NCI-H510A (cell line): ENCODE measurements at regions not wholly inside any gene's neighbourhood (a gene's known extent, or its start where the extent isn't known, plus 50 kb on each side); places are given as distances from the start of the nearest gene placed in this dataset.

Source experiments
- DNase-seq: peaks from one replicate; lab custom pipeline; 2025; lab: John Stamatoyannopoulos, UW

- no peak for DNase-seq
Measured at GRCh38 chr10:83371696-83372490, 767.4 kb upstream of the GHITM start.

- no peak for DNase-seq
Measured at GRCh38 chr10:83372646-83373045, 766.7 kb upstream of the GHITM start.

- no peak for DNase-seq
Measured at GRCh38 chr10:83373671-83374070, 765.6 kb upstream of the GHITM start.

- no peak for DNase-seq
Measured at GRCh38 chr10:83374741-83375140, 764.6 kb upstream of the GHITM start.

- DNase-seq, result no peak
Measured at GRCh38 chr10:83375274-83375673, 764.0 kb upstream of the GHITM start.

- no peak for DNase-seq
Measured at GRCh38 chr10:83397806-83398205, 741.5 kb upstream of the GHITM start.

GRCh38 chr10:83410570-83410969, 728.7 kb upstream of the GHITM start:
- no peak for DNase-seq

- no peak for DNase-seq
Measured at GRCh38 chr10:83425306-83425705, 714.0 kb upstream of the GHITM start.

- no peak for DNase-seq
Measured at GRCh38 chr10:83427101-83427500, 712.2 kb upstream of the GHITM start.

GRCh38 chr10:83432261-83433045, 706.9 kb upstream of the GHITM start:
- no peak for DNase-seq

GRCh38 chr10:83433705-83434104, 705.6 kb upstream of the GHITM start:
- DNase-seq, result no peak

GRCh38 chr10:83448013-83448412, 691.3 kb upstream of the GHITM start:
- DNase-seq, result no peak

GRCh38 chr10:83458611-83459010, 680.7 kb upstream of the GHITM start:
- DNase-seq, result no peak

- DNase-seq, result no peak
Measured at GRCh38 chr10:83459124-83459523, 680.2 kb upstream of the GHITM start.

GRCh38 chr10:83469728-83470331, 669.5 kb upstream of the GHITM start:
- no peak for DNase-seq

GRCh38 chr10:83476211-83476610, 663.1 kb upstream of the GHITM start:
- no peak for DNase-seq

GRCh38 chr10:83489161-83489560, 650.1 kb upstream of the GHITM start:
- DNase-seq, result no peak

- no peak for DNase-seq
Measured at GRCh38 chr10:83492004-83492403, 647.3 kb upstream of the GHITM start.

- no peak for DNase-seq
Measured at GRCh38 chr10:83512681-83513080, 626.6 kb upstream of the GHITM start.

GRCh38 chr10:83515001-83515400, 624.3 kb upstream of the GHITM start:
- no peak for DNase-seq

- DNase-seq, result no peak
Measured at GRCh38 chr10:83516788-83517187, 622.5 kb upstream of the GHITM start.

- no peak for DNase-seq
Measured at GRCh38 chr10:83517456-83517855, 621.9 kb upstream of the GHITM start.

GRCh38 chr10:83518779-83519178, 620.5 kb upstream of the GHITM start:
- DNase-seq, result no peak
